ENCODE measurements at regions not wholly inside any gene's neighbourhood (a gene's known extent, or its start where the extent isn't known, plus 50 kb on each side); places are given as distances from the start of the nearest gene placed in this dataset.

DNA sequence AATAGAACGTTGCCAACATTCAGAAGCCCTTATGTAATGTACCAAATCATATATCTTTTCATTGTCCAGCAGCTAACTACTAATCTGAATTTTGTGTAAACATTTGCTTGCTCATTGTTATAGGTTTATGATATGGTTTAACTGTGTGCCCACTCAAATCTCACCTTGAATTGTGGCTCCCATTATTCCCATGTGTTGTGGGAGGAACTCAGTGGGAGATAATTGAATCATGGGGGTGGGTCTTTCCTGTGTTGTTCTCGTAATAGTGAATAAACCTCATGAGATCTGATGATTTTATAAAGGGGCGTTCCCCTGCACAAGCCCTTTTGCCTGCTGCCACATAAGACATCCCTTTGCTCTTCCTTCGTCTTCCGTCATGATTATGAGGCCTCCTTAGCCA lies 91.9 kb upstream of the CLVS2 start:
- TF ChIP-seq, protein P1, sequence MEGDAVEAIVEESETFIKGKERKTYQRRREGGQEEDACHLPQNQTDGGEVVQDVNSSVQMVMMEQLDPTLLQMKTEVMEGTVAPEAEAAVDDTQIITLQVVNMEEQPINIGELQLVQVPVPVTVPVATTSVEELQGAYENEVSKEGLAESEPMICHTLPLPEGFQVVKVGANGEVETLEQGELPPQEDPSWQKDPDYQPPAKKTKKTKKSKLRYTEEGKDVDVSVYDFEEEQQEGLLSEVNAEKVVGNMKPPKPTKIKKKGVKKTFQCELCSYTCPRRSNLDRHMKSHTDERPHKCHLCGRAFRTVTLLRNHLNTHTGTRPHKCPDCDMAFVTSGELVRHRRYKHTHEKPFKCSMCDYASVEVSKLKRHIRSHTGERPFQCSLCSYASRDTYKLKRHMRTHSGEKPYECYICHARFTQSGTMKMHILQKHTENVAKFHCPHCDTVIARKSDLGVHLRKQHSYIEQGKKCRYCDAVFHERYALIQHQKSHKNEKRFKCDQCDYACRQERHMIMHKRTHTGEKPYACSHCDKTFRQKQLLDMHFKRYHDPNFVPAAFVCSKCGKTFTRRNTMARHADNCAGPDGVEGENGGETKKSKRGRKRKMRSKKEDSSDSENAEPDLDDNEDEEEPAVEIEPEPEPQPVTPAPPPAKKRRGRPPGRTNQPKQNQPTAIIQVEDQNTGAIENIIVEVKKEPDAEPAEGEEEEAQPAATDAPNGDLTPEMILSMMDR (IDR thresholded peaks at IDR 0.05) = no peak
- TF ChIP-seq POLR2A (IDR thresholded peaks at IDR 0.05) = no peak

Data from tibial nerve (tissue), 3 donors.